Head of caudate nucleus (tissue), 42 donors: ENCODE measurements at regions not wholly inside any gene's neighbourhood (a gene's known extent, or its start where the extent isn't known, plus 50 kb on each side); places are given as distances from the start of the nearest gene placed in this dataset.
"Not testable (repeated sequence)": the region's sequence is repeated elsewhere in the genome, so short reads cannot be mapped to it uniquely, and the experiment has no call there.

ENCODE experiments used
- DNase-seq, 42 donors: peaks; one replicate each; pipeline versions ENCODE4 v3.0.0 to v3.0.0-alpha.2; 2020 to 2021; ENCODE audit warnings: mixed read lengths in 7 of 42
- intact Hi-C: fragments of 100-400 bp; cut with DNase I; formaldehyde crosslinking; loops from one replicate; pipeline ENCODE4 v1.15.0; 2022

- no peak for DNase-seq
- intact Hi-C loops: no loop called here
Measured at GRCh38 chr21:17089091-17089491, 423.8 kb upstream of the CXADR start.

DNA sequence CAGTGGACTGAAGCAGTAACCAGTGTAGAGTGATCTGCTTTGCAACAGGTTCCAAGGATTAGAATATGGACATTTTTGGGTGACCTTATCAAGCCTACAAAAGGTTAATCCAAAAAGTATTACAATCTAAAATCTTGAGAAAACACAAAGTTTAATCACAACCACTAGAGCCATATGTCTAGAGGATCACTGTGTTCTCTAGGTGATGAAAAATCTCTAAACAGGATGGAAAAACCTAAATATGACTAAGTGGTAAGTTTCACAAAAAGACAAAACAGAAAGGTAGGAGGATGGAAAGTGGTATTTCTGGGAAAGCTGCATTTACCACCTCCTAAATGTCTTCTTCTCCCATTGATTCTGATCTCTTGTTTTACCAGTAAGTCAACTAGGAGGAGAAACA is 411.1 kb upstream of the CXADR start:
- intact Hi-C loops: no loop called here
- DNase-seq: no peak

DNA sequence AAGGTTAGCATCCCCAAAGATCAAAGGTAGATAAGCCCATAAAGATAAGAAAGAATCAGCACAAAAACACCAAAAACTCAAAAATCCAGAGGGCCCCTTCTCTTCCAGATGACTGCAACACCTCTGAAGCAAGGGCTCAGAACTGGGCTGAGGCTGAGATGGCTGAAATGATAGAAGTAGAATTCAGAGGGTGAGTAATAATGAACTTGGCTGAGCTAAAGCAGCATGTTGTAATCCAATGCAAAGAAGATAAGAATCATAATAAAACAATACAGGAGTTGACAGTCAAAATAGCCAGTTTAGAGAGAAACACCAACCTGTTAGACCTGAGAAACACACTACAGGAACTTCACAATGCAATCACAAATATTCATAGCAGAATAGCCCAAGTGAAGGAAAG is 406.9 kb upstream of the CXADR start:
- no peak for DNase-seq
- intact Hi-C loops: no loop called here

GRCh38 chr21:17114045-17114444 is 398.8 kb upstream of the CXADR start:
- no peak for DNase-seq
- intact Hi-C loops: no loop called here

- no peak for DNase-seq
- intact Hi-C loops: no loop called here
Measured at GRCh38 chr21:17118638-17119384, 394.0 kb upstream of the CXADR start.

GRCh38 chr21:17119466-17120297 is 393.2 kb upstream of the CXADR start:
- no peak for DNase-seq
- intact Hi-C loops: no loop called here

- intact Hi-C loops, DNase-seq: not testable (repeated sequence)
Measured at GRCh38 chr21:17127395-17127794, 385.4 kb upstream of the CXADR start.

- intact Hi-C loops: no loop called here
Measured at GRCh38 chr21:17128132-17128531, 384.7 kb upstream of the CXADR start.

DNA sequence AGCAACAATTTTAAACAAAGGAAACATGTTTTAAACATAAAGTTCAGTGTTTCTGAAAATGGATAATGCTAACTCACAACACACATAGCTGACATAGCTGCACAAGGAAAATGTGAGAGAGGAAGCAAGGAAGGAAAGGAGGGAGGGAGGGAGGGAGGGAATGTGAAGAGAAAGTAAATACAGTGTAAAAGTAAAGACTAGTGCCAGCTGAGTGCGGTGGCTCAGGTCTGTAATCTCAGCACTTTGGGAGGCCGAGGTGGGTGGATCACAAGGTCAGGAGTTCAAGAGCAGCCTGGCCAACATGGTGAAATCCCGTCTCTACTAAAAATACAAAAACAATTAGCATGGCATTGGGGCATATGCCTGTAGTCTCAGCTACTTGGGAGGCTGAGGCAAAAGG is 373.7 kb upstream of the CXADR start:
- intact Hi-C loops: not testable (repeated sequence)

More at GRCh38 chr21:17128132-17128531, 384.7 kb upstream of the CXADR start:
- DNase-seq: no peak

GRCh38 chr21:17139696-17140095 is 373.1 kb upstream of the CXADR start:
- intact Hi-C loops: no loop called here
- no peak for DNase-seq

More for the DNA sequence above, 373.7 kb upstream of the CXADR start:
- not testable (repeated sequence) for DNase-seq

DNA sequence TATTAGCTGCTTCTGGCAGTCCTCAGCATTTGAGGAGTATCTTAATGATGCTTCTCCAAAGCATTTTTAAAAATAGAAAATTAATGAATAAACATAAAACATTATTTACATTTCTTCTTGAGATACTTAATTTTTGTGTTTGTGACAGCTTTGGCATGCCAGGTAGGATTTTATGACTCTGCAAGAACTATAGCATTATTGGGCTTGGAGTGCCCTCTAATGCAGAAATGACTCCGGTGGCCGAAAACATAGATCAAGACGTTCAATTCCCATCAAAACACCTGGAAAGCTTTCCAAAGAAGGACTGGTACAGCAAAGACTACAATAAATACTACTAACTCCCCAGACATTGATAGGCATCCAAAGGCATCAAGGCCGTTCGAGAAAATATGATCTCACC is 366.4 kb upstream of the CXADR start:
- no peak for DNase-seq
- intact Hi-C loops: no loop called here

GRCh38 chr21:17159697-17160096 is 353.1 kb upstream of the CXADR start:
- intact Hi-C loops: no loop called here
- no peak for DNase-seq

DNA sequence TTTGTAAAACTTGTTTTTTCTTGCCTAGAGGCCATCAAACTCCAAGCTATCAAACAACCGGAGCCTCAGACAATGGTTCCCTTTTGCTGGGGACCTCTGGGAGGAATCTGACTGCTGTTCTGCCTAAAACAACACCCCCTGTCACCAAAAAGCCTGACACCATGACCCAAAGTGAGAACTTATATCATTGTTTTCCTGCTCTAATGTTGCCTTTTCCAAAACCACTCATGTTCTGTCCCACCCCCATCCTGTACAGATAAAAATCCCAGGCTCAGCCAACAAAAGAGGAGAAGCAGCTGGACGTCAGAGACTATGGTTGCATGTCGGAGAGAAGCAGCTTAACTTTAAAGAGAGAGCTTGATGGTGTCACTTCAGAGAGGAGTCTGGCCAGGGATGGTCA is 327.2 kb upstream of the CXADR start:
- DNase-seq: no peak
- intact Hi-C loops: no loop called here

GRCh38 chr21:17189963-17190362 is 322.9 kb upstream of the CXADR start:
- no peak for DNase-seq
- intact Hi-C loops: no loop called here

DNA sequence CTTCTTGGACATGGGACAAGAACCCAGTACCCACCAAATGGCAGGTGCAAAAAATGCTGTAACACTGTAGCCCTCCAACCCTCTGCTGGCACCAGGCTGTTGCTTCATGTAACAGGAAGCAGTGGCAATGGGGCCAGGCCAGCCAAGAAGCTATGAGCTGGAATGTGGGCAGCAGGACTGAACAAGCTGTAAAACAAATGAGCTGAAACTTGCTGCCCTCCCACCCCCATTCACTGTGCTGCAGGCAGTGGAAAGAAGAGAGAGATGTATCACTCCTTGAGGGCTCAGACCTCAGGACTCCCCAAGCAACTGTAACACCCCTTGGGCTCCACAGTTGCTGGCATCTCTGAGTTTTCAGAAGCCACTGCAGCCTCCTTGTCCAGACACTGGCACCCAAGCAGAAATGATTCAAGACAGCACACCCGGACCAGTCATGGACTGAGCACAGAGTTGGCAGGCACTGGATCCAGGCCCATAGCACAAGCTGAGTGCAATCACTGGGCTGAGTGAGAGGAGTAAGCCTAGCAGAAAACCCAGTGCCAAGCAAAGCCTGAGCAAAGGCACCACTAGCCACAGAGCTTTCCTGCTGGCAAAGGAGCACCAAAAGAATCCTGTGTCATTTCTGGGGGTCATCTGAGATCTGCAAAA is 321.4 kb upstream of the CXADR start:
- no peak for DNase-seq
- intact Hi-C loops: no loop called here

DNA sequence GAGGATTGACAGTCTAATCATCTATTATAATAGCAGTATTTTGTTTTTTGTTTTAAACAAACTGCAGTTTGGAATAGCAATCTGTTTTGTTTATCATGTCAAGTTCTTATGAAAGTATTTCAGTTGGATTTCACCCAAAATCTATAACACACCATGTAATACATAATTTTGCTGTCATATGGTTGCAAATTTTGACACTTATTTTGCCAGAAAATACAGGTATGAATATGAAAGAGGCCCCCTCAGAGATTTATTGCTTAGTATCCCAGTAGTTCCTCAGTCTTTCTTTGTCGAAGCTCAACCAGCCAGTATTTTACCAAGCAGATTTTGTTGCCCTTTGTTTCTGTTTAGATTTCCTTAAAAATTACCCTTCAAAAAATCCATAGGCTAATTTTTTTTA is 317.5 kb upstream of the CXADR start:
- intact Hi-C loops: no loop called here
- no peak for DNase-seq

DNA sequence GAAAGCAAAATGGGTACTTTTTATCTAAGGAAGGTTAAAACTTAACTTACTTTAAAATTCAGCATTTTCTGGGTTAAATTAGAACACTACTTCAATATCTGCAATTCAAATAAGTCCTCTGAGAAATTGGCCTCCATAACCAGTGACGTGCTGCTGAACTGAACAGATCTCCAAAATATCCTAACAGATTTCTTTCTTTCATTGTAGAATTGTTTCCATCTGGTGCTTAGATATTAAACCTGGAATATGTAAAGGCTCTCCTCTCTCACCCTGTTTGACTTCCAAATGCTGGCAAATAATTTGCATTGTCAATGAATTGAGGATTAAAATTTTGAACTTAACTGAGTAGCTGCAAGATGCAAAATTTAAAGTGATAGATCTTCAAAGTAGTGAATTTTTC is 316.9 kb upstream of the CXADR start:
- intact Hi-C loops: no loop called here
- no peak for DNase-seq

DNA sequence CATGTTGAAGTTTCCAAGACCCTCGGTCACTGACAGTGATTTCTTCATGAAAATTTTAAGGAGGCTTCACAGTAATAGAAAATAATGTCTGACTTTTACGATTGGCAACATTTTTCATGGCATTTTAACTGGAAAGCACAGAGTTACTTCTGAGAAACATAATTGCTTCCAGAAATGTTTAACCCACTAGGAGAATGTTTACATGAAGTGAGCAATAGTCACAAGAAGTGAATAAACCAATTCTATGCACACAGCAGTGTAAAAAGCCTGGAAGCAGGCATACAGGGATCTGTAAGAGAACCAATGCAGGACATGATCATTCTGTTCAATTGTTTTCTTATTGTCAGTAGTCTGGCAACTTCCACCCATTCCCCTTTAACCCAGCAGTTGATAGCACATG is 316.2 kb upstream of the CXADR start:
- intact Hi-C loops: no loop called here
- DNase-seq: no peak

- no peak for DNase-seq
- intact Hi-C loops: no loop called here
Measured at GRCh38 chr21:17197996-17198395, 314.8 kb upstream of the CXADR start.

- intact Hi-C loops: no loop called here
- no peak for DNase-seq
Measured at GRCh38 chr21:17200250-17200649, 312.6 kb upstream of the CXADR start.
